HG03095 (cell line): ENCODE measurements at regions not wholly inside any gene's neighbourhood (a gene's known extent, or its start where the extent isn't known, plus 50 kb on each side); places are given as distances from the start of the nearest gene placed in this dataset.
"Not testable (repeated sequence)": the region's sequence is repeated elsewhere in the genome, so short reads cannot be mapped to it uniquely, and the experiment has no call there.

Experiments
- ATAC-seq: cut with Tn5 transposase; IDR thresholded peaks from one replicate; pipeline ENCODE4 v1.9.1; 2021; ENCODE audit warnings: moderate library complexity; ENCODE audit not compliant: unreplicated experiment

- ATAC-seq: no peak
Measured at GRCh38 chr13:38008636-38009035, 139.1 kb upstream of the TRPC4 start.

- no peak for ATAC-seq
Measured at GRCh38 chr13:38002606-38003005, 133.0 kb upstream of the TRPC4 start.

GRCh38 chr13:37997641-37998040 lies 128.1 kb upstream of the TRPC4 start:
- ATAC-seq: no peak

GRCh38 chr13:37995092-37995491 lies 125.5 kb upstream of the TRPC4 start:
- ATAC-seq: no peak

- no peak for ATAC-seq
Measured at GRCh38 chr13:37986811-37987210, 117.2 kb upstream of the TRPC4 start.

GRCh38 chr13:37985281-37985680 lies 115.7 kb upstream of the TRPC4 start:
- no peak for ATAC-seq

GRCh38 chr13:37984357-37984756 lies 114.8 kb upstream of the TRPC4 start:
- no peak for ATAC-seq

- ATAC-seq: no peak
Measured at GRCh38 chr13:37981932-37982331, 112.4 kb upstream of the TRPC4 start.

- no peak for ATAC-seq
Measured at GRCh38 chr13:37978680-37979079, 109.1 kb upstream of the TRPC4 start.

GRCh38 chr13:37968555-37968954 lies 99.0 kb upstream of the TRPC4 start:
- no peak for ATAC-seq

GRCh38 chr13:37966266-37966665 lies 96.7 kb upstream of the TRPC4 start:
- ATAC-seq: no peak

GRCh38 chr13:37960427-37960826 lies 90.9 kb upstream of the TRPC4 start:
- no peak for ATAC-seq

- no peak for ATAC-seq
Measured at GRCh38 chr13:37959284-37959683, 89.7 kb upstream of the TRPC4 start.

GRCh38 chr13:37956536-37956935 lies 87.0 kb upstream of the TRPC4 start:
- ATAC-seq: no peak

- not testable (repeated sequence) for ATAC-seq
Measured at GRCh38 chr13:37954597-37954996, 85.0 kb upstream of the TRPC4 start.

GRCh38 chr13:37954191-37954590 lies 84.6 kb upstream of the TRPC4 start:
- ATAC-seq: no peak

- no peak for ATAC-seq
Measured at GRCh38 chr13:37953696-37954095, 84.1 kb upstream of the TRPC4 start.

GRCh38 chr13:37950016-37950415 lies 80.4 kb upstream of the TRPC4 start:
- ATAC-seq: no peak

GRCh38 chr13:37947419-37948140 lies 78.0 kb upstream of the TRPC4 start:
- ATAC-seq: no peak

- no peak for ATAC-seq
Measured at GRCh38 chr13:37945651-37946575, 76.3 kb upstream of the TRPC4 start.

- no peak for ATAC-seq
Measured at GRCh38 chr13:37944869-37945442, 75.4 kb upstream of the TRPC4 start.
